Ishikawa (cell line): ENCODE measurements at regions not wholly inside any gene's neighbourhood (a gene's known extent, or its start where the extent isn't known, plus 50 kb on each side); places are given as distances from the start of the nearest gene placed in this dataset.

ENCODE experiments used
- CEBPB ChIP-seq: IDR thresholded peaks from 2 replicates; pipeline ENCODE4 v1.6.1; 2012
- CREB1 ChIP-seq: IDR thresholded peaks from 2 replicates; pipeline ENCODE4 v1.6.1; 2012; ENCODE audit warnings: low read depth
- EGR1 ChIP-seq: IDR thresholded peaks from 2 replicates; pipeline ENCODE4 v1.6.1; 2012
- EP300 ChIP-seq: IDR thresholded peaks from 2 replicates; pipeline ENCODE4 v1.6.1; 2012; ENCODE audit warnings: borderline replicate concordance
- FOXM1 ChIP-seq: IDR thresholded peaks from 2 replicates; pipeline ENCODE4 v1.6.1; 2012; ENCODE audit warnings: low read depth, borderline replicate concordance
- MAX ChIP-seq: IDR thresholded peaks from 2 replicates; pipeline ENCODE4 v1.6.1; 2012
- NFIC ChIP-seq: IDR thresholded peaks from 2 replicates; pipeline ENCODE4 v1.6.1; 2012
- RAD21 ChIP-seq: IDR thresholded peaks from 2 replicates; pipeline ENCODE4 v1.6.1; 2012; ENCODE audit warnings: low read depth
- TAF1 ChIP-seq: IDR thresholded peaks from 2 replicates; pipeline ENCODE4 v1.6.1; 2012; ENCODE audit warnings: low read depth, mild to moderate bottlenecking
- TCF12 ChIP-seq: IDR thresholded peaks from 2 replicates; pipeline ENCODE4 v1.6.1; 2012; ENCODE audit warnings: low read depth
- TEAD4 ChIP-seq: IDR thresholded peaks from 2 replicates; pipeline ENCODE4 v1.6.1; 2012
- YY1 ChIP-seq: IDR thresholded peaks from 2 replicates; pipeline ENCODE4 v1.6.1; 2012; ENCODE audit warnings: low read depth
- ZBTB7A ChIP-seq: IDR thresholded peaks from 2 replicates; pipeline ENCODE4 v1.6.1; 2012; ENCODE audit warnings: low read depth
- TF ChIP-seq, protein P1 (sequence below): IDR thresholded peaks from 2 replicates; pipeline ENCODE4 v1.6.1; 2012
- TF ChIP-seq, protein P2 (sequence below): IDR thresholded peaks from 2 replicates; pipeline ENCODE4 v1.6.1; 2012; ENCODE audit warnings: low read depth, mild to moderate bottlenecking

DNA sequence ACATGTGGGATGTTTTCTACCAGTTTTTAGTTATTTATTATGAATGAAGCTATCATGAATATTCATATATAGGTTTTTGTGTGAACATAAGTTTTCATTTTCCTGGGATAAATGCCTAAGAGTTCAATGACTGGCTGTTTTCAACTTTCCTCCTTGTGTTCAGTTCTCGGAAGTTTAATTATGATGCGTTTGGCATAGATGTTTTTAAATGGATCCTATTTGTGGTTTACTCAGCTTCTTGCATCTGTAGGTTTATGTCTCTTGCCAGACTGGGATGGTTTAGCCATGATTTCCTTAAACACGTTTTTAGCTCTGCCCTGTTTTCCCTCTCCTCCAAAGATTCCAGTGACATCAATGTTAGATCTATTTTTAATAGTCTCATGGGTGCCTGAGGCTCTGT lies 411.1 kb upstream of the CDH4 start:
- TF ChIP-seq MAX (no peak), TEAD4 (no peak), RAD21 (no peak)

DNA sequence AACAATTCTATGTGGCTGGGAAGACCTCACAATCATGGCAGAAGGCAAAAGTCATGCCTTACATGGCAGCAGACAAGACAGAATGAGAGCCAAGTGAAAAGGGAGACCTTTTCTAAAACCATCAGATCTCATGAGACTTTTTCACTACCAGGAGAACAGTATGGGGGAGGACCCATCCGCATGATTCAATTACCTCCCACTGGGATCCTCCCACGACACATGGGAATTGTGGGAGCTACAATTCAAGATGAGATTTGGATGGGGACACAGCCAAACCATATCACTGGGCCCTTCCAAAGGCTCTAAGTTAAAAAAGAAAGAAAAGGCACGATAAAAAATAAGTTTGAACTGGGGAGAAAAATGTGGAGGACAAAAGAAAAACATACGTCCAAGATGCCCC lies 406.9 kb upstream of the CDH4 start:
- no peak for TF ChIP-seq EGR1
- TF ChIP-seq NFIC = no peak
- no peak for TF ChIP-seq TEAD4
- no peak for TF ChIP-seq CEBPB
- TF ChIP-seq FOXM1 = no peak
- no peak for TF ChIP-seq CREB1

- TF ChIP-seq RAD21 (no peak), YY1 (no peak), NFIC (no peak), TEAD4 (no peak)
- TF ChIP-seq, protein P1, sequence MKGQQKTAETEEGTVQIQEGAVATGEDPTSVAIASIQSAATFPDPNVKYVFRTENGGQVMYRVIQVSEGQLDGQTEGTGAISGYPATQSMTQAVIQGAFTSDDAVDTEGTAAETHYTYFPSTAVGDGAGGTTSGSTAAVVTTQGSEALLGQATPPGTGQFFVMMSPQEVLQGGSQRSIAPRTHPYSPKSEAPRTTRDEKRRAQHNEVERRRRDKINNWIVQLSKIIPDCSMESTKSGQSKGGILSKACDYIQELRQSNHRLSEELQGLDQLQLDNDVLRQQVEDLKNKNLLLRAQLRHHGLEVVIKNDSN = no peak
Observed at GRCh38 chr20:60851826-60852704, 400.0 kb upstream of the CDH4 start.

DNA sequence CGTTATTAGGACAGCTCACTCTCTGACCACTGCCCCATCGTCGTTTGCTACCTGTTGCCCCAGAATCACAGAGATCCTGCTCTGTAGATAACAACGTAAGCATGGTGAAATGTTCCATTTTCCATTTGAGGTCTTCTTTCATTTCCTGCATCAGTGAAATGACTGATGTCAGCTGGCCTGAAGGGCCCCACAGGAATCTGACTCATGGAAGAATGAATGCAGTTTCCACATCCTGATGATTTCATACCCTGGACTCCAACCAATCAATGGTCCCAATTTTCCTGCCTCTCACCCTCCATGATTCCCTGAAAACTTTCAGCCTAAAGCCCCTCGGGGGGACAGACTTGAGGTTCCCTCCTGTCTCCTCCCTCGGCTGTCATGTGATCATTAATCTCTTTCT lies 394.4 kb upstream of the CDH4 start:
- TF ChIP-seq YY1 (no peak), EP300 (no peak), ZBTB7A (no peak), FOXM1 (no peak), CREB1 (no peak), EGR1 (no peak), MAX (no peak), TEAD4 (no peak), RAD21 (no peak), NFIC (no peak), TAF1 (no peak), CEBPB (no peak), TCF12 (no peak)
- TF ChIP-seq, protein P1 = no peak
- TF ChIP-seq, protein P2, sequence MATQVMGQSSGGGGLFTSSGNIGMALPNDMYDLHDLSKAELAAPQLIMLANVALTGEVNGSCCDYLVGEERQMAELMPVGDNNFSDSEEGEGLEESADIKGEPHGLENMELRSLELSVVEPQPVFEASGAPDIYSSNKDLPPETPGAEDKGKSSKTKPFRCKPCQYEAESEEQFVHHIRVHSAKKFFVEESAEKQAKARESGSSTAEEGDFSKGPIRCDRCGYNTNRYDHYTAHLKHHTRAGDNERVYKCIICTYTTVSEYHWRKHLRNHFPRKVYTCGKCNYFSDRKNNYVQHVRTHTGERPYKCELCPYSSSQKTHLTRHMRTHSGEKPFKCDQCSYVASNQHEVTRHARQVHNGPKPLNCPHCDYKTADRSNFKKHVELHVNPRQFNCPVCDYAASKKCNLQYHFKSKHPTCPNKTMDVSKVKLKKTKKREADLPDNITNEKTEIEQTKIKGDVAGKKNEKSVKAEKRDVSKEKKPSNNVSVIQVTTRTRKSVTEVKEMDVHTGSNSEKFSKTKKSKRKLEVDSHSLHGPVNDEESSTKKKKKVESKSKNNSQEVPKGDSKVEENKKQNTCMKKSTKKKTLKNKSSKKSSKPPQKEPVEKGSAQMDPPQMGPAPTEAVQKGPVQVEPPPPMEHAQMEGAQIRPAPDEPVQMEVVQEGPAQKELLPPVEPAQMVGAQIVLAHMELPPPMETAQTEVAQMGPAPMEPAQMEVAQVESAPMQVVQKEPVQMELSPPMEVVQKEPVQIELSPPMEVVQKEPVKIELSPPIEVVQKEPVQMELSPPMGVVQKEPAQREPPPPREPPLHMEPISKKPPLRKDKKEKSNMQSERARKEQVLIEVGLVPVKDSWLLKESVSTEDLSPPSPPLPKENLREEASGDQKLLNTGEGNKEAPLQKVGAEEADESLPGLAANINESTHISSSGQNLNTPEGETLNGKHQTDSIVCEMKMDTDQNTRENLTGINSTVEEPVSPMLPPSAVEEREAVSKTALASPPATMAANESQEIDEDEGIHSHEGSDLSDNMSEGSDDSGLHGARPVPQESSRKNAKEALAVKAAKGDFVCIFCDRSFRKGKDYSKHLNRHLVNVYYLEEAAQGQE = no peak

DNA sequence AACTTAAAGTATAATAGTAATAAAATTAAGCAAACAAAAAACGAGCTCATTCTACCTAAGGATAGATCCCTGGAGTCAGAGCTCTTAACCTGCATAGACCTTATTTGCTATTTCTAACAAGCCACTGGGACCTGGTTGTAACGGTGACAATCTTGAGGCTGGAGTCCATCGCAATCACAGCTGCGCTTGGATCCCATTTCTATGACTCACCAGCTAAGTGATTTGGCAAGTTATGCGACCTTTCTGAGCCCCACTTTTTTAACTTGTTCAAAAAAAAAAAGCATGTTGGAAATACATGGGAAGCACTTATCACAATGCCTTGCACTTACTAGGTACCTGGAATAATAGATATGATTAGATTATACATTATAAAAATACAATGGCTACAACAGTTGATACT lies 389.5 kb upstream of the CDH4 start:
- TF ChIP-seq NFIC = no peak
- TF ChIP-seq CEBPB = no peak

- TF ChIP-seq TCF12 (no peak), YY1 (no peak), EGR1 (no peak), NFIC (no peak), FOXM1 (no peak), ZBTB7A (no peak), MAX (no peak), CREB1 (no peak), TEAD4 (no peak), TAF1 (no peak), CEBPB (no peak), EP300 (no peak), RAD21 (no peak)
- TF ChIP-seq, protein P1 = no peak
- TF ChIP-seq, protein P2 = no peak
Observed at GRCh38 chr20:60863548-60863947, 388.5 kb upstream of the CDH4 start.
